Hepatocyte (in vitro differentiated cells): ENCODE measurements at regions not wholly inside any gene's neighbourhood (a gene's known extent, or its start where the extent isn't known, plus 50 kb on each side); places are given as distances from the start of the nearest gene placed in this dataset.

ENCODE experiments used
- DNase-seq: peaks from one replicate; pipeline ENCODE4 v3.0.0-alpha.2; 2016; ENCODE audit warnings: low spot score
- H2AFZ ChIP-seq: fragments of 200-600 bp; sonication (generic); 2 replicates; pipeline ENCODE4 v1.6.0; 2016; ENCODE audit warnings: antibody characterized with exemption, mild to moderate bottlenecking
- H3K27ac ChIP-seq: fragments of 200-600 bp; sonication (generic); 2 replicates; pipeline ENCODE4 v1.5.1; 2016; ENCODE audit warnings: mild to moderate bottlenecking
- H3K27me3 ChIP-seq: fragments of 200-600 bp; sonication (generic); 2 replicates; pipeline ENCODE4 v1.6.1; 2016
- H3K36me3 ChIP-seq: fragments of 200-600 bp; sonication (generic); replicated peaks from 2 replicates; pipeline ENCODE4 v1.5.1; 2016; ENCODE audit warnings: low read depth; ENCODE audit not compliant: insufficient read depth
- H3K4me1 ChIP-seq: fragments of 200-600 bp; sonication (generic); 2 replicates; pipeline ENCODE4 v1.5.1; 2016; ENCODE audit warnings: mild to moderate bottlenecking, moderate library complexity; ENCODE audit not compliant: insufficient read depth
- H3K4me2 ChIP-seq: fragments of 200-600 bp; sonication (generic); 2 replicates; pipeline ENCODE4 v1.6.0; 2016
- H3K4me3 ChIP-seq: fragments of 200-600 bp; sonication (generic); 2 replicates; pipeline ENCODE4 v1.5.1; 2016; ENCODE audit warnings: mild to moderate bottlenecking
- H3K79me2 ChIP-seq: fragments of 200-600 bp; sonication (generic); 2 replicates; pipeline ENCODE4 v1.6.0; 2017; ENCODE audit warnings: mild to moderate bottlenecking
- H3K9me2 ChIP-seq: fragments of 200-600 bp; sonication (generic); replicated peaks from 2 replicates; pipeline ENCODE4 v1.6.0; 2017; ENCODE audit warnings: mild to moderate bottlenecking; ENCODE audit not compliant: insufficient read depth
- H3K9me3 ChIP-seq: fragments of 200-600 bp; sonication (generic); 2 replicates; pipeline ENCODE4 v1.5.1; 2016; ENCODE audit warnings: low read depth, mild to moderate bottlenecking
- H4K20me1 ChIP-seq: fragments of 200-600 bp; sonication (generic); 2 replicates; pipeline ENCODE4 v1.6.0; 2016; ENCODE audit warnings: mild to moderate bottlenecking; ENCODE audit not compliant: insufficient read depth, poor library complexity, severe bottlenecking
- CTCF ChIP-seq: fragments of 200-600 bp; sonication (generic); IDR thresholded peaks from 2 replicates; pipeline ENCODE4 v1.5.1; 2016; ENCODE audit warnings: antibody characterized with exemption, mild to moderate bottlenecking; ENCODE audit not compliant: poor library complexity
- EZH2 ChIP-seq: fragments of 200-600 bp; sonication (generic); IDR thresholded peaks from 2 replicates; pipeline ENCODE4 v1.6.1; 2016; ENCODE audit warnings: antibody characterized with exemption, mild to moderate bottlenecking, borderline replicate concordance
- EZH2phosphoT487 ChIP-seq: fragments of 200-600 bp; sonication (generic); IDR thresholded peaks from one replicate; pipeline ENCODE4 v1.6.1; 2018; ENCODE audit warnings: antibody characterized with exemption, mild to moderate bottlenecking, low read depth, moderate library complexity; ENCODE audit not compliant: unreplicated experiment, severe bottlenecking
- WGBS: methylation state at CpG from one replicate; pipeline ENCODE4 v1.1.6; 2016; ENCODE audit warnings: low lambda C conversion rate; ENCODE audit errors: missing lambda C conversion rate; 5-methylcytosine and 5-hydroxymethylcytosine counted together

GRCh38 chr6:15922510-15923250 lies 206.2 kb upstream of the MYLIP start:
- 46% methylated on average over 7 of the region's 7 CpGs for WGBS
- Histone ChIP-seq H3K4me3 (no peak overlapping the region), H3K9me3 (no peaks in the 10 kb centered on the region), H4K20me1 (no peaks in the 10 kb centered on the region), H3K36me3 (no peaks in the 10 kb centered on the region), H3K79me2 (no peaks in the 10 kb centered on the region), H3K4me1 (peaks cover 15% of the 10 kb centered on the region), H3K27me3 (no peaks in the 10 kb centered on the region), H2AFZ (no peak overlapping the region), H3K9me2 (no peaks in the 10 kb centered on the region), H3K27ac (peak overlapping the region; percentile 73), H3K4me2 (no peak overlapping the region)
- TF ChIP-seq CTCF (no peak), EZH2phosphoT487 (no peak), EZH2 (no peak)
- DNase-seq, result peak; percentile 71

GRCh38 chr6:15921243-15921642 lies 207.6 kb upstream of the MYLIP start:
- H4K20me1 ChIP-seq, result no peaks in the 10 kb centered on the region
- no peaks in the 10 kb centered on the region for H3K9me3 ChIP-seq
- 77% methylated on average over 2 of the region's 2 CpGs for WGBS
- H3K27ac ChIP-seq, result peak overlapping the region; percentile 68
- H3K4me1 ChIP-seq, result peaks cover 15% of the 10 kb centered on the region
- no peak overlapping the region for H3K4me2 ChIP-seq
- no peak overlapping the region for H2AFZ ChIP-seq
- no peaks in the 10 kb centered on the region for H3K9me2 ChIP-seq
- H3K4me3 ChIP-seq, result no peak overlapping the region
- H3K27me3 ChIP-seq, result no peaks in the 10 kb centered on the region
- no peak for TF ChIP-seq CTCF
- no peak for TF ChIP-seq EZH2
- no peak for TF ChIP-seq EZH2phosphoT487
- no peaks in the 10 kb centered on the region for H3K36me3 ChIP-seq
- DNase-seq, result no peak
- H3K79me2 ChIP-seq, result no peaks in the 10 kb centered on the region

GRCh38 chr6:15916581-15916980 lies 212.3 kb upstream of the MYLIP start:
- WGBS, result 83% methylated on average over 3 of the region's 3 CpGs

More at GRCh38 chr6:15916581-15916980, 212.3 kb upstream of the MYLIP start:
- Histone ChIP-seq H3K27me3 (no peaks in the 10 kb centered on the region), H3K27ac (no peak overlapping the region), H4K20me1 (no peaks in the 10 kb centered on the region), H3K79me2 (no peaks in the 10 kb centered on the region), H3K4me1 (peaks cover 1% of the 10 kb centered on the region), H2AFZ (no peak overlapping the region), H3K4me3 (no peak overlapping the region), H3K9me2 (no peaks in the 10 kb centered on the region), H3K4me2 (no peak overlapping the region), H3K9me3 (no peaks in the 10 kb centered on the region), H3K36me3 (no peaks in the 10 kb centered on the region)
- TF ChIP-seq CTCF (no peak), EZH2 (no peak), EZH2phosphoT487 (no peak)
- DNase-seq, result no peak
